Stomach (tissue), 4 donors: ENCODE measurements at regions not wholly inside any gene's neighbourhood (a gene's known extent, or its start where the extent isn't known, plus 50 kb on each side); places are given as distances from the start of the nearest gene placed in this dataset.

Experiments used
- POLR2A ChIP-seq, 4 donors: fragments of 450-650 bp; IDR thresholded peaks; one replicate each; pipeline ENCODE4 v1.6.1; 2016; ENCODE audit warnings: antibody characterized with exemption in 4 of 4, control low read depth in 2 of 4, mild to moderate bottlenecking in 1 of 4, moderate library complexity in 1 of 4
- POLR2AphosphoS5 ChIP-seq, 3 donors: sonication (generic); formaldehyde crosslinking; IDR thresholded peaks; one replicate each; pipeline ENCODE4 v1.6.1; 2016; ENCODE audit warnings: antibody characterized with exemption in 3 of 3
- TF ChIP-seq, protein P1 (sequence below), 7 experiments: fragments of 450-650 bp in 4 of 7; fragments of 200-600 bp in 3 of 7; sonication (generic) in 3 of 7; IDR thresholded peaks; one replicate each; pipeline ENCODE4 v1.5.1; 2016 to 2019; ENCODE audit warnings: antibody characterized with exemption in 7 of 7, control low read depth in 2 of 7, mild to moderate bottlenecking in 1 of 7

DNA sequence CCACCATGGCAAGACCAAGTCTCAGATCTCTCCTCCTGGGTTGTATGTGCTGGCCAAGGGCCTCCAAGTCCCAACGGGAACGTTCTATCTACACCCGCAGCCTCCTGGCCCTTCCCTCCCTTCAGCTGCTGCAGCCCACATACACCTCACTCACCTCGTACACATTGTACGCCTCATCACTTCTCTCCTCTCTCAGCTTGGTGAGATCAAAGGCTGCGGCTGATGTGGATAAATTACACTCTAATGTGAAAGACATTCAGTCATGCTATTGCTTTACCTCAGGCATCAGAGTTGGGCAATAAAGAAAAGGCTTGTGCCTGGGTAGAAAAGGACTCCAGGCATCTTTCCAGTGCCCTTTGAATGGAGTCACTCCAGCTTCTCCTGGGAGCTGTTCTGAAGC lies 135.3 kb upstream of the FOXQ1 start:
- TF ChIP-seq, protein P1, sequence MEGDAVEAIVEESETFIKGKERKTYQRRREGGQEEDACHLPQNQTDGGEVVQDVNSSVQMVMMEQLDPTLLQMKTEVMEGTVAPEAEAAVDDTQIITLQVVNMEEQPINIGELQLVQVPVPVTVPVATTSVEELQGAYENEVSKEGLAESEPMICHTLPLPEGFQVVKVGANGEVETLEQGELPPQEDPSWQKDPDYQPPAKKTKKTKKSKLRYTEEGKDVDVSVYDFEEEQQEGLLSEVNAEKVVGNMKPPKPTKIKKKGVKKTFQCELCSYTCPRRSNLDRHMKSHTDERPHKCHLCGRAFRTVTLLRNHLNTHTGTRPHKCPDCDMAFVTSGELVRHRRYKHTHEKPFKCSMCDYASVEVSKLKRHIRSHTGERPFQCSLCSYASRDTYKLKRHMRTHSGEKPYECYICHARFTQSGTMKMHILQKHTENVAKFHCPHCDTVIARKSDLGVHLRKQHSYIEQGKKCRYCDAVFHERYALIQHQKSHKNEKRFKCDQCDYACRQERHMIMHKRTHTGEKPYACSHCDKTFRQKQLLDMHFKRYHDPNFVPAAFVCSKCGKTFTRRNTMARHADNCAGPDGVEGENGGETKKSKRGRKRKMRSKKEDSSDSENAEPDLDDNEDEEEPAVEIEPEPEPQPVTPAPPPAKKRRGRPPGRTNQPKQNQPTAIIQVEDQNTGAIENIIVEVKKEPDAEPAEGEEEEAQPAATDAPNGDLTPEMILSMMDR (IDR thresholded peaks at IDR 0.05): no peak
- TF ChIP-seq POLR2AphosphoS5 (IDR thresholded peaks at IDR 0.05): no peak
- TF ChIP-seq POLR2A (IDR thresholded peaks at IDR 0.05): no peak
